Panc1 (cell line): ENCODE measurements at regions not wholly inside any gene's neighbourhood (a gene's known extent, or its start where the extent isn't known, plus 50 kb on each side); places are given as distances from the start of the nearest gene placed in this dataset.

ENCODE experiments used
- ATAC-seq: fragments of 200-7000 bp; cut with Tn5 transposase; 2 replicates; pipeline ENCODE4 v1.9.1; 2020; ENCODE audit warnings: mild to moderate bottlenecking, moderate library complexity
- BruUV-seq: library from RNA; stranded (reverse); fragments of 400-500 nt; replicated peaks from 2 replicates; lab custom pipeline; 2021; lab: Mats Ljungman, UMichigan
- CTCF ChIA-PET: fragments of 300-600 bp; sonication (Branson Sonifier 250); formaldehyde crosslinking; loops from one replicate; lab custom pipeline; 2022; ENCODE audit warnings: antibody characterized with exemption; lab: Charles Lee
- POLR2A ChIA-PET: fragments of 300-600 bp; sonication (Branson Sonifier 250); formaldehyde crosslinking; loops from one replicate; lab custom pipeline; 2022; ENCODE audit warnings: antibody characterized with exemption; lab: Charles Lee
- DNase-seq: peaks from one replicate; pipeline ENCODE4 v3.0.0-alpha.2; 2010; ENCODE audit warnings: low read depth, low spot score
- H3K27ac ChIP-seq: 2 replicates; pipeline ENCODE4 v1.5.1; 2011; ENCODE audit warnings: mild to moderate bottlenecking, low read length, inconsistent platforms
- H3K27me3 ChIP-seq: fragments of 200-500 bp; sonication (Bioruptor generic); 2 replicates; pipeline ENCODE4 v1.6.0; 2014; ENCODE audit warnings: low read length, inconsistent platforms; ENCODE audit not compliant: control insufficient read depth, insufficient read depth
- H3K36me3 ChIP-seq: fragments of 200-500 bp; sonication (Bioruptor generic); 2 replicates; pipeline ENCODE4 v1.5.1; 2014; ENCODE audit warnings: inconsistent platforms, mild to moderate bottlenecking, low read length, moderate library complexity; ENCODE audit not compliant: control insufficient read depth, insufficient read depth
- H3K4me1 ChIP-seq: 2 replicates; pipeline ENCODE4 v1.5.1; 2011; ENCODE audit warnings: inconsistent platforms, mild to moderate bottlenecking, low read length, moderate library complexity; ENCODE audit not compliant: control insufficient read depth, insufficient read depth
- H3K4me3 ChIP-seq, 2 experiments: 2 replicates each; pipeline ENCODE4 v1.5.1; 2011 to 2012; ENCODE audit warnings: low read depth in 2 of 2, low read length in 2 of 2, mild to moderate bottlenecking in 2 of 2, inconsistent platforms in 1 of 2, moderate library complexity in 1 of 2
- H3K9me3 ChIP-seq: fragments of 200-500 bp; sonication (Bioruptor generic); 2 replicates; pipeline ENCODE4 v1.5.1; 2014; ENCODE audit warnings: low read depth, mild to moderate bottlenecking, inconsistent platforms, low read length, moderate library complexity; ENCODE audit not compliant: control insufficient read depth, insufficient read depth
- POLR2AphosphoS5 ChIP-seq: IDR thresholded peaks from 2 replicates; pipeline ENCODE4 v1.6.1; 2012; ENCODE audit warnings: mild to moderate bottlenecking, low read depth, low read length, moderate library complexity
- SIN3A ChIP-seq: IDR thresholded peaks from 2 replicates; pipeline ENCODE4 v1.6.1; 2012; ENCODE audit warnings: low read depth, mild to moderate bottlenecking, low read length, moderate library complexity, borderline replicate concordance; ENCODE audit not compliant: insufficient read depth
- TCF7L2 ChIP-seq: IDR thresholded peaks from 2 replicates; pipeline ENCODE4 v1.6.1; 2011; ENCODE audit warnings: mild to moderate bottlenecking, low read depth, low read length, inconsistent platforms
- in situ Hi-C: cut with HindIII; loops from 2 replicates; pipeline ENCODE4 v1.10.0; 2016; ENCODE audit warnings: low sequenced_read_pairs, low pct_unique_long_range_greater_than_20kb
- intact Hi-C: fragments of 100-400 bp; cut with micrococcal nuclease; formaldehyde crosslinking; loops from one replicate; pipeline ENCODE4 v1.10.0; 2022; ENCODE audit not compliant: unreplicated experiment
- TF ChIP-seq, protein P1 (sequence below): fragments of 450-650 bp; IDR thresholded peaks from 2 replicates; pipeline ENCODE4 v1.5.1; 2017; ENCODE audit warnings: mild to moderate bottlenecking
- TF ChIP-seq, protein P2 (sequence below), 2 experiments: IDR thresholded peaks; 2 replicates each; pipeline ENCODE4 v1.6.1; 2011 to 2012; ENCODE audit warnings: low read depth in 2 of 2, control low read depth in 1 of 2, low read length in 1 of 2, mild to moderate bottlenecking in 1 of 2, moderate library complexity in 1 of 2; ENCODE audit not compliant: insufficient read depth in 1 of 2

DNA sequence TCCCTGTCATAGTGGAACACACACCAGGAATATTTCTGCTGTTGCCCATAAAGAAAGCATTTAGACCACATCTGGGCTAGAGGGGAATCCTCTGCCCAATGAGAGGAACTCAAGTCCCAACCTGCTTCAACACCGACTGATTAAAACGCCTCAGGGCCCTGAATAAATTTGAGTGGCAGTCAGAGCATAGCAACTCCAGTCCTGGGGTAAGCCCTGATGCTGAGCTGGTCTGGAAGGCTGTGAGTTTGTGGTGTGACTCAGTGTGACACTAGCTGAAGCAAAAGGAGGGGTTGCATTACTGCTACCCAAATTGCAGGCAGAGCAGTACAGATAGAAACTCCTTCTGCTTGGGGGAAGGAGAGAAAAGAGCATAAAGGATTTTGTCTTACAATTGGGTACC, 148.3 kb downstream of the PRDM9 start:
- H3K36me3 ChIP-seq, result no peaks in the 10 kb centered on the region
- no peak for DNase-seq
- no peak overlapping the region for H3K27ac ChIP-seq
- no peaks in the 10 kb centered on the region for H3K27me3 ChIP-seq
- ATAC-seq, result no peak
- CTCF ChIA-PET, result no interaction called here
- no peaks in the 10 kb centered on the region for H3K4me1 ChIP-seq
- in situ Hi-C loops, result no loop called here
- POLR2A ChIA-PET, result no interaction called here
- H3K4me3 ChIP-seq, result no peak overlapping the region
- intact Hi-C loops, result no loop called here
- TF ChIP-seq, protein P1, sequence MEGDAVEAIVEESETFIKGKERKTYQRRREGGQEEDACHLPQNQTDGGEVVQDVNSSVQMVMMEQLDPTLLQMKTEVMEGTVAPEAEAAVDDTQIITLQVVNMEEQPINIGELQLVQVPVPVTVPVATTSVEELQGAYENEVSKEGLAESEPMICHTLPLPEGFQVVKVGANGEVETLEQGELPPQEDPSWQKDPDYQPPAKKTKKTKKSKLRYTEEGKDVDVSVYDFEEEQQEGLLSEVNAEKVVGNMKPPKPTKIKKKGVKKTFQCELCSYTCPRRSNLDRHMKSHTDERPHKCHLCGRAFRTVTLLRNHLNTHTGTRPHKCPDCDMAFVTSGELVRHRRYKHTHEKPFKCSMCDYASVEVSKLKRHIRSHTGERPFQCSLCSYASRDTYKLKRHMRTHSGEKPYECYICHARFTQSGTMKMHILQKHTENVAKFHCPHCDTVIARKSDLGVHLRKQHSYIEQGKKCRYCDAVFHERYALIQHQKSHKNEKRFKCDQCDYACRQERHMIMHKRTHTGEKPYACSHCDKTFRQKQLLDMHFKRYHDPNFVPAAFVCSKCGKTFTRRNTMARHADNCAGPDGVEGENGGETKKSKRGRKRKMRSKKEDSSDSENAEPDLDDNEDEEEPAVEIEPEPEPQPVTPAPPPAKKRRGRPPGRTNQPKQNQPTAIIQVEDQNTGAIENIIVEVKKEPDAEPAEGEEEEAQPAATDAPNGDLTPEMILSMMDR, result no peak
- no TSS peak for BruUV-seq
- H3K9me3 ChIP-seq, result no peaks in the 10 kb centered on the region

DNA sequence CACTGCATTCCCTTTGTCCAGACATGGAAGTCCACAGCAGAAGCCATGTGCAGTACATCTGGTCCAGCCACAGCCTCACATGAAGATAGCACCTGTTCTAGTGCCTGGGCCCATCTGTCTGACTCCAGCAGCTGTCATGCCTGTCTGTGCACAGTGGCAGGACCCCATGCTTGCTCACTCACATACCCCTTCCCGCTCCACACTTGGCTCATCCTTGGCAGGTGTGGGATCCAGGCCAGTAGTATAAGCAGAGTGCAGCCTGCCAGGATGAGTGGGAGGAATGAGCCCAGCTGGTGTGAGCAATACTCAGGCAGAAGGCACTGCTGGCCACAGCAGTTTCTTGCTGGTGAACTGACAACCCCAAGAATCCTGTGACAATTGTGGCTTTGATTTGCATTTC, 168.0 kb downstream of the PRDM9 start:
- H3K9me3 ChIP-seq, result no peaks in the 10 kb centered on the region
- no peaks in the 10 kb centered on the region for H3K36me3 ChIP-seq
- H3K4me1 ChIP-seq, result no peaks in the 10 kb centered on the region
- H3K27me3 ChIP-seq, result no peaks in the 10 kb centered on the region
- no peak overlapping the region for H3K27ac ChIP-seq
- DNase-seq (no peak), ATAC-seq (no peak)
- POLR2A ChIA-PET, result no interaction called here
- intact Hi-C loops (no loop called here), in situ Hi-C loops (no loop called here)
- TF ChIP-seq TCF7L2 (no peak), POLR2AphosphoS5 (no peak), SIN3A (no peak)
- TF ChIP-seq, protein P1, result no peak
- TF ChIP-seq, protein P2, sequence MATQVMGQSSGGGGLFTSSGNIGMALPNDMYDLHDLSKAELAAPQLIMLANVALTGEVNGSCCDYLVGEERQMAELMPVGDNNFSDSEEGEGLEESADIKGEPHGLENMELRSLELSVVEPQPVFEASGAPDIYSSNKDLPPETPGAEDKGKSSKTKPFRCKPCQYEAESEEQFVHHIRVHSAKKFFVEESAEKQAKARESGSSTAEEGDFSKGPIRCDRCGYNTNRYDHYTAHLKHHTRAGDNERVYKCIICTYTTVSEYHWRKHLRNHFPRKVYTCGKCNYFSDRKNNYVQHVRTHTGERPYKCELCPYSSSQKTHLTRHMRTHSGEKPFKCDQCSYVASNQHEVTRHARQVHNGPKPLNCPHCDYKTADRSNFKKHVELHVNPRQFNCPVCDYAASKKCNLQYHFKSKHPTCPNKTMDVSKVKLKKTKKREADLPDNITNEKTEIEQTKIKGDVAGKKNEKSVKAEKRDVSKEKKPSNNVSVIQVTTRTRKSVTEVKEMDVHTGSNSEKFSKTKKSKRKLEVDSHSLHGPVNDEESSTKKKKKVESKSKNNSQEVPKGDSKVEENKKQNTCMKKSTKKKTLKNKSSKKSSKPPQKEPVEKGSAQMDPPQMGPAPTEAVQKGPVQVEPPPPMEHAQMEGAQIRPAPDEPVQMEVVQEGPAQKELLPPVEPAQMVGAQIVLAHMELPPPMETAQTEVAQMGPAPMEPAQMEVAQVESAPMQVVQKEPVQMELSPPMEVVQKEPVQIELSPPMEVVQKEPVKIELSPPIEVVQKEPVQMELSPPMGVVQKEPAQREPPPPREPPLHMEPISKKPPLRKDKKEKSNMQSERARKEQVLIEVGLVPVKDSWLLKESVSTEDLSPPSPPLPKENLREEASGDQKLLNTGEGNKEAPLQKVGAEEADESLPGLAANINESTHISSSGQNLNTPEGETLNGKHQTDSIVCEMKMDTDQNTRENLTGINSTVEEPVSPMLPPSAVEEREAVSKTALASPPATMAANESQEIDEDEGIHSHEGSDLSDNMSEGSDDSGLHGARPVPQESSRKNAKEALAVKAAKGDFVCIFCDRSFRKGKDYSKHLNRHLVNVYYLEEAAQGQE (IDR thresholded peaks at IDR 0.05; ENCODE audit: insufficient read depth in 1 of 2, low read depth in 2 of 2, low read length in 1 of 2), result no peak
- CTCF ChIA-PET, result no interaction called here
- no peak overlapping the region for H3K4me3 ChIP-seq
- BruUV-seq, result no TSS peak

DNA sequence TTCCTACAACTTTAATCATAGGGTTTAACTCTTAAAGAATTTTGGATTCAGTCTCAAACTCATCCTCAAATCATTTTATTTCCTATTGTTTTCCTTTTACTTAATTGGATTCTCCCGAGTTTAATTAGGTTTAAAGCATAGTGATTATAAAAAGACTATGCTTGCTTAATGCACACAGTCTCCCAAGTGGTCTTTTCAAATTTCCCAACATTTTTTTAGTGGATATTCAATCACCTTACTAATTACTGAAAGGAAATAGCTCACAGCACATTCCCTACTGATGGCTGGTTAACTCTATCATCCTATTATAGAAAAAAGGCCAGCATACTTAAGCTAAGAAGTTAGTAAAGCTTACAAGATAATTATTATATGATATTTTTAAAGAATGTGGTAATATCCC, 170.6 kb downstream of the PRDM9 start:
- ChIA-PET POLR2A (no interaction called here), CTCF (no interaction called here)
- Histone ChIP-seq H3K4me3 (no peak overlapping the region), H3K9me3 (no peaks in the 10 kb centered on the region), H3K4me1 (no peaks in the 10 kb centered on the region), H3K27me3 (no peaks in the 10 kb centered on the region), H3K27ac (no peak overlapping the region), H3K36me3 (no peaks in the 10 kb centered on the region)
- intact Hi-C loops (no loop called here), in situ Hi-C loops (no loop called here)
- BruUV-seq, result no TSS peak
- ATAC-seq, result no peak
- TF ChIP-seq SIN3A, result no peak
- no peak for TF ChIP-seq POLR2AphosphoS5
- no peak for TF ChIP-seq TCF7L2
- TF ChIP-seq, protein P2 (IDR thresholded peaks at IDR 0.05; ENCODE audit: insufficient read depth in 1 of 2, low read depth in 2 of 2, low read length in 1 of 2), result no peak
- TF ChIP-seq, protein P1, result no peak
- no peak for DNase-seq
